IMR-90 (cell line): ENCODE measurements at regions not wholly inside any gene's neighbourhood (a gene's known extent, or its start where the extent isn't known, plus 50 kb on each side); places are given as distances from the start of the nearest gene placed in this dataset.

Source experiments
- ATAC-seq: fragments of 200-7000 bp; cut with Tn5 transposase; 2 replicates; pipeline ENCODE4 v1.9.1; 2020; ENCODE audit warnings: low read depth, mild to moderate bottlenecking, moderate library complexity
- BruUV-seq: library from RNA; stranded (reverse); fragments of 400-500 nt; replicated peaks from 2 replicates; lab custom pipeline; 2021; lab: Mats Ljungman, UMichigan
- CTCF ChIA-PET: fragments of 300-600 bp; formaldehyde crosslinking; extraction: SDS; loops from one replicate; lab custom pipeline; 2021; ENCODE audit warnings: antibody characterized with exemption; lab: Yijun Ruan, JAX
- POLR2A ChIA-PET: fragments of 300-600 bp; sonication (Branson Sonifier 250); formaldehyde crosslinking; loops from one replicate; lab custom pipeline; 2022; ENCODE audit warnings: antibody characterized with exemption; ENCODE audit not compliant: unreplicated experiment; lab: Charles Lee
- DNase-seq: peaks from one replicate; pipeline ENCODE4 v3.0.0; 2013
- H2AFZ ChIP-seq: replicated peaks from 2 replicates; pipeline ENCODE3; 2013; ENCODE audit warnings: low read length, mild to moderate bottlenecking; ENCODE audit not compliant: poor library complexity
- H2AK5ac ChIP-seq: 2 replicates; pipeline ENCODE4 v1.6.1; 2013; ENCODE audit warnings: low read depth, low read length, inconsistent platforms
- H2AK9ac ChIP-seq: replicated peaks from 2 replicates; pipeline ENCODE3; 2013; ENCODE audit warnings: mild to moderate bottlenecking, low read depth, low read length, moderate library complexity; ENCODE audit not compliant: poor library complexity
- H2BK120ac ChIP-seq: 2 replicates; pipeline ENCODE4 v1.6.1; 2013; ENCODE audit warnings: low read depth, low read length, inconsistent platforms
- H2BK15ac ChIP-seq: 3 replicates; pipeline ENCODE4 v1.6.1; 2013; ENCODE audit warnings: low read depth, low read length, inconsistent platforms
- H2BK20ac ChIP-seq: 2 replicates; pipeline ENCODE4 v1.6.1; 2013; ENCODE audit warnings: low read depth, mild to moderate bottlenecking, inconsistent platforms, low read length, moderate library complexity
- H2BK5ac ChIP-seq: 2 replicates; pipeline ENCODE4 v1.6.1; 2013; ENCODE audit warnings: mild to moderate bottlenecking, low read depth, low read length, inconsistent platforms; ENCODE audit not compliant: poor library complexity, severe bottlenecking
- H3K14ac ChIP-seq: replicated peaks from 2 replicates; pipeline ENCODE4 v1.6.1; 2013; ENCODE audit warnings: low read depth, low read length, inconsistent platforms
- H3K18ac ChIP-seq: 2 replicates; pipeline ENCODE4 v1.6.1; 2013; ENCODE audit warnings: low read depth, low read length, control low read depth
- H3K23ac ChIP-seq: 2 replicates; pipeline ENCODE4 v1.6.1; 2013; ENCODE audit warnings: low read depth, low read length, inconsistent platforms
- H3K27ac ChIP-seq: 2 replicates; pipeline ENCODE4 v1.5.1; 2013; ENCODE audit warnings: mild to moderate bottlenecking, control low read depth, low read length; ENCODE audit not compliant: insufficient read depth
- H3K27me3 ChIP-seq: 2 replicates; pipeline ENCODE4 v1.6.1; 2013; ENCODE audit warnings: low read length; ENCODE audit not compliant: control insufficient read depth, insufficient read depth
- H3K36me3 ChIP-seq: 2 replicates; pipeline ENCODE4 v1.6.1; 2013; ENCODE audit warnings: low read length, mixed read lengths; ENCODE audit not compliant: control insufficient read depth, insufficient read depth
- H3K4ac ChIP-seq: 2 replicates; pipeline ENCODE4 v1.6.1; 2013; ENCODE audit warnings: low read depth, low read length, inconsistent platforms
- H3K4me1 ChIP-seq: 2 replicates; pipeline ENCODE4 v1.6.1; 2013; ENCODE audit warnings: low read length, mixed read lengths; ENCODE audit not compliant: control insufficient read depth, insufficient read depth
- H3K4me2 ChIP-seq: 2 replicates; pipeline ENCODE4 v1.6.1; 2013; ENCODE audit warnings: low read depth, mild to moderate bottlenecking, control low read depth, low read length, moderate library complexity
- H3K4me3 ChIP-seq: 2 replicates; pipeline ENCODE4 v1.5.1; 2013; ENCODE audit warnings: low read depth, mild to moderate bottlenecking, control low read depth, low read length, moderate library complexity; ENCODE audit not compliant: insufficient read depth
- H3K56ac ChIP-seq: 2 replicates; pipeline ENCODE4 v1.6.1; 2013; ENCODE audit warnings: low read length, inconsistent platforms; ENCODE audit not compliant: insufficient read depth; ENCODE audit errors: extremely low read depth
- H3K79me1 ChIP-seq, 2 experiments: 2 replicates each; pipeline ENCODE4 v1.6.1; 2013; ENCODE audit warnings: low read length in 2 of 2, inconsistent platforms in 1 of 2, low read depth in 1 of 2
- H3K9ac ChIP-seq: 2 replicates; pipeline ENCODE4 v1.6.1; 2013; ENCODE audit warnings: low read depth, low read length, control low read depth
- H3K9me1 ChIP-seq: 2 replicates; pipeline ENCODE4 v1.6.1; 2013; ENCODE audit warnings: low read length, inconsistent platforms; ENCODE audit not compliant: insufficient read depth
- H3K9me3 ChIP-seq: 2 replicates; pipeline ENCODE4 v1.6.1; 2013; ENCODE audit warnings: low read length; ENCODE audit not compliant: control insufficient read depth, insufficient read depth
- H4K20me1 ChIP-seq: 2 replicates; pipeline ENCODE4 v1.6.1; 2013; ENCODE audit warnings: low read length, inconsistent platforms; ENCODE audit not compliant: insufficient read depth
- H4K5ac ChIP-seq: 2 replicates; pipeline ENCODE4 v1.6.1; 2013; ENCODE audit warnings: mild to moderate bottlenecking, low read depth, low read length, control low read depth
- H4K8ac ChIP-seq, 2 experiments: 2 replicates each; pipeline ENCODE4 v1.6.1; 2013; ENCODE audit warnings: low read depth in 2 of 2, low read length in 2 of 2, control low read depth in 1 of 2, inconsistent platforms in 1 of 2
- H4K91ac ChIP-seq: 2 replicates; pipeline ENCODE4 v1.6.1; 2013; ENCODE audit warnings: low read depth, low read length, inconsistent platforms; ENCODE audit not compliant: insufficient read depth
- ELK1 ChIP-seq: fragments of 150-350 bp; IDR thresholded peaks from 2 replicates; pipeline ENCODE4 v1.6.1; 2016; ENCODE audit warnings: low read depth, mild to moderate bottlenecking, low read length, moderate library complexity, borderline replicate concordance
- NFE2L2 ChIP-seq: fragments of 150-350 bp; IDR thresholded peaks from 2 replicates; pipeline ENCODE4 v1.6.1; 2016; ENCODE audit warnings: low read depth, mild to moderate bottlenecking, low read length
- RFX5 ChIP-seq: IDR thresholded peaks from 2 replicates; pipeline ENCODE4 v1.8.0; 2012; ENCODE audit warnings: low read depth, mild to moderate bottlenecking, low read length, moderate library complexity
- SMC3 ChIP-seq: fragments of 150-350 bp; IDR thresholded peaks from 2 replicates; pipeline ENCODE4 v1.6.1; 2016; ENCODE audit warnings: low read depth, mild to moderate bottlenecking, antibody characterized with exemption, low read length, moderate library complexity
- USF2 ChIP-seq: fragments of 150-350 bp; IDR thresholded peaks from 2 replicates; pipeline ENCODE4 v1.6.1; 2017; ENCODE audit warnings: mild to moderate bottlenecking, antibody characterized with exemption, low read length, low read depth
- WGBS, 2 experiments: methylation state at CpG; one replicate each; pipeline versions ENCODE4 v1.1.5 to v1.1.7; 2013; ENCODE audit warnings: missing lambda C conversion rate in 2 of 2; ENCODE audit not compliant: insufficient read length in 1 of 2; ENCODE audit errors: extremely low coverage in 2 of 2; 5-methylcytosine and 5-hydroxymethylcytosine counted together
- dilution Hi-C: fragments of 300-500 bp; cut with HindIII; formaldehyde crosslinking; loops from one replicate; pipeline ENCODE4 v1.14.3; 2018; ENCODE audit warnings: low sequenced_read_pairs; ENCODE audit not compliant: unreplicated experiment
- in situ Hi-C: fragments of 300-500 bp; cut with MboI; formaldehyde crosslinking; loops from 3 replicates; pipeline ENCODE4 v1.14.3; 2019; ENCODE audit warnings: low sequenced_read_pairs, inconsistent platforms, mixed read lengths
- intact Hi-C: fragments of 100-400 bp; cut with micrococcal nuclease; formaldehyde crosslinking; loops from 2 replicates; pipeline ENCODE4 v1.10.0; 2022
- TF ChIP-seq, protein P1 (sequence below): conservative IDR thresholded peaks from 2 replicates; pipeline ENCODE4 v1.5.1; 2012; ENCODE audit warnings: mild to moderate bottlenecking, low read depth, low read length, improper control_type of control experiment

DNA sequence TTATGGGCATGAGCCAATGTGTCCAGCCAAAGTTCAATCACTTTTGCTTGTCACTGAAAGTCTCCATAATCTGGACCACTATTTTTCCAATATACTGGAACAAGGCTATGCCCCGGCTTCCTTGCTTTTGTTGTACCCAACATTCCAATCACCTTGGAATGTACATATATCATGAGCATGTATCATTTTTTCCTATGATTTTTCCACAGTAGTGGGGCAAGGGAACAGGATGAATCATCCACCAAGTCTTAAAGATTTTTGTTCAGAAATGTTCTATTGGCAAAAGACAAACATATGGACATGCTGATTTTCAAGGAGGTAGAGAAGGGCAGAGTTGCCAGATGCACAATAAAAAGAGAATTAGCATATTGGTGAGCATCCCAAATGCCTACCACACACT lies 548.1 kb upstream of the INTU start:
- Histone ChIP-seq H3K4ac (no peak overlapping the region), H3K9me3 (peaks cover 2% of the 10 kb centered on the region; the same call in 1 of the 2 replicates), H2BK20ac (no peak overlapping the region), H3K9ac (no peak overlapping the region), H3K27ac (no peak overlapping the region), H3K23ac (no peak overlapping the region), H4K91ac (no peak overlapping the region), H4K5ac (no peak overlapping the region), H2BK15ac (no peak overlapping the region), H2BK120ac (no peak overlapping the region), H4K20me1 (no peaks in the 10 kb centered on the region), H3K4me3 (no peak overlapping the region), H3K14ac (no peak overlapping the region), H4K8ac (no peak overlapping the region), H3K56ac (no peak overlapping the region), H2AK5ac (no peak overlapping the region), H2BK5ac (no peak overlapping the region), H2AFZ (no peak overlapping the region), H3K27me3 (no peaks in the 10 kb centered on the region), H3K18ac (no peak overlapping the region), H3K4me2 (no peak overlapping the region), H3K79me1 (no peaks in the 10 kb centered on the region), H3K4me1 (no peaks in the 10 kb centered on the region), H3K36me3 (no peaks in the 10 kb centered on the region), H3K9me1 (no peaks in the 10 kb centered on the region), H2AK9ac (no peak overlapping the region)
- in situ Hi-C loops, result no loop called here
- ATAC-seq, result no peak
- dilution Hi-C loops, result no loop called here
- no CpG with 5 or more reads among the region's 1 CpG for WGBS, 2 experiments
- CTCF ChIA-PET, result no interaction called here
- TF ChIP-seq RFX5, result no peak
- TF ChIP-seq, protein P1, sequence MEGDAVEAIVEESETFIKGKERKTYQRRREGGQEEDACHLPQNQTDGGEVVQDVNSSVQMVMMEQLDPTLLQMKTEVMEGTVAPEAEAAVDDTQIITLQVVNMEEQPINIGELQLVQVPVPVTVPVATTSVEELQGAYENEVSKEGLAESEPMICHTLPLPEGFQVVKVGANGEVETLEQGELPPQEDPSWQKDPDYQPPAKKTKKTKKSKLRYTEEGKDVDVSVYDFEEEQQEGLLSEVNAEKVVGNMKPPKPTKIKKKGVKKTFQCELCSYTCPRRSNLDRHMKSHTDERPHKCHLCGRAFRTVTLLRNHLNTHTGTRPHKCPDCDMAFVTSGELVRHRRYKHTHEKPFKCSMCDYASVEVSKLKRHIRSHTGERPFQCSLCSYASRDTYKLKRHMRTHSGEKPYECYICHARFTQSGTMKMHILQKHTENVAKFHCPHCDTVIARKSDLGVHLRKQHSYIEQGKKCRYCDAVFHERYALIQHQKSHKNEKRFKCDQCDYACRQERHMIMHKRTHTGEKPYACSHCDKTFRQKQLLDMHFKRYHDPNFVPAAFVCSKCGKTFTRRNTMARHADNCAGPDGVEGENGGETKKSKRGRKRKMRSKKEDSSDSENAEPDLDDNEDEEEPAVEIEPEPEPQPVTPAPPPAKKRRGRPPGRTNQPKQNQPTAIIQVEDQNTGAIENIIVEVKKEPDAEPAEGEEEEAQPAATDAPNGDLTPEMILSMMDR, result no peak
- TF ChIP-seq NFE2L2, result no peak
- no peak for TF ChIP-seq USF2
- no peak for TF ChIP-seq ELK1
- TF ChIP-seq SMC3, result no peak
- POLR2A ChIA-PET, result no interaction called here
- intact Hi-C loops, result no loop called here
- peak; percentile 3 for DNase-seq
- no TSS peak for BruUV-seq
